Upper lobe of right lung (tissue), 1 donor: ENCODE measurements at regions not wholly inside any gene's neighbourhood (a gene's known extent, or its start where the extent isn't known, plus 50 kb on each side); places are given as distances from the start of the nearest gene placed in this dataset.

Source experiments
- ATAC-seq: fragments of 200-7000 bp; cut with Tn5 transposase; one replicate; pipeline ENCODE4 v1.9.1; 2020; ENCODE audit warnings: mild to moderate bottlenecking, moderate library complexity
- DNase-seq: peaks from one replicate; pipeline ENCODE4 v3.0.0-alpha.2; 2020
- H3K27ac ChIP-seq: fragments of 200-600 bp; one replicate; pipeline ENCODE4 v1.8.0; 2022
- H3K27me3 ChIP-seq: fragments of 200-600 bp; one replicate; pipeline ENCODE4 v1.8.0; 2022; ENCODE audit warnings: mild to moderate bottlenecking
- H3K36me3 ChIP-seq: fragments of 200-600 bp; one replicate; pipeline ENCODE4 v1.8.0; 2022
- H3K4me1 ChIP-seq: fragments of 200-600 bp; one replicate; pipeline ENCODE4 v1.8.0; 2022
- H3K4me3 ChIP-seq: fragments of 200-600 bp; one replicate; pipeline ENCODE4 v1.8.0; 2022; ENCODE audit warnings: mild to moderate bottlenecking
- H3K9me3 ChIP-seq: fragments of 200-600 bp; one replicate; pipeline ENCODE4 v1.8.0; 2022
- intact Hi-C: fragments of 100-400 bp; cut with DNase I; formaldehyde crosslinking; loops from one replicate; pipeline ENCODE4 v1.11.0; 2022
- TF ChIP-seq, protein P1 (sequence below): fragments of 200-600 bp; IDR thresholded peaks from one replicate; pipeline ENCODE4 v1.8.0; 2022; ENCODE audit warnings: antibody characterized with exemption
- donor health status: DM: no; HTN: yes; CAD: no; lungs with severe emphysema.

DNA sequence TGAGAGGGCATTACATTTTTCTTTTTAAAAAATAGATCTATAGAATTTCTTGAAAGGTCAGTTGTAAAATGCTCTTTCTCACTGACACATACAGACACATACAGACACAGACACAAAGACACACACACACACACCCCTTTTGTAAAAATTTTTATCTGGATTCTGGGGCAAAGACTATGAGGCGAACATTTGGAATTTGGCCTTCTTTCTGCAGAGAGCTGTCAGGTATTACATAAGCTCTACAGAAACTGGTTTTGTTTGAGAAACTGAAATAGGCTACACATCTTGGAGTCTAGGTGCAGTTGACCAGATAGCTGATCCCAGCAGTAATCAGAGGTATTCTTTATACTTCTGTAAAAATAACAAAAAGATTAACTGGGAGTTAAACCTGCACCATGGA, 315.9 kb upstream of the RPS23 start:
- ATAC-seq: no peak
- H3K36me3 ChIP-seq: no peaks in the 10 kb centered on the region
- no peak overlapping the region for H3K27ac ChIP-seq
- intact Hi-C loops: no loop called here
- TF ChIP-seq, protein P1, sequence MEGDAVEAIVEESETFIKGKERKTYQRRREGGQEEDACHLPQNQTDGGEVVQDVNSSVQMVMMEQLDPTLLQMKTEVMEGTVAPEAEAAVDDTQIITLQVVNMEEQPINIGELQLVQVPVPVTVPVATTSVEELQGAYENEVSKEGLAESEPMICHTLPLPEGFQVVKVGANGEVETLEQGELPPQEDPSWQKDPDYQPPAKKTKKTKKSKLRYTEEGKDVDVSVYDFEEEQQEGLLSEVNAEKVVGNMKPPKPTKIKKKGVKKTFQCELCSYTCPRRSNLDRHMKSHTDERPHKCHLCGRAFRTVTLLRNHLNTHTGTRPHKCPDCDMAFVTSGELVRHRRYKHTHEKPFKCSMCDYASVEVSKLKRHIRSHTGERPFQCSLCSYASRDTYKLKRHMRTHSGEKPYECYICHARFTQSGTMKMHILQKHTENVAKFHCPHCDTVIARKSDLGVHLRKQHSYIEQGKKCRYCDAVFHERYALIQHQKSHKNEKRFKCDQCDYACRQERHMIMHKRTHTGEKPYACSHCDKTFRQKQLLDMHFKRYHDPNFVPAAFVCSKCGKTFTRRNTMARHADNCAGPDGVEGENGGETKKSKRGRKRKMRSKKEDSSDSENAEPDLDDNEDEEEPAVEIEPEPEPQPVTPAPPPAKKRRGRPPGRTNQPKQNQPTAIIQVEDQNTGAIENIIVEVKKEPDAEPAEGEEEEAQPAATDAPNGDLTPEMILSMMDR: no peak
- H3K9me3 ChIP-seq: no peaks in the 10 kb centered on the region
- H3K4me3 ChIP-seq: no peak overlapping the region
- H3K4me1 ChIP-seq: no peaks in the 10 kb centered on the region
- no peaks in the 10 kb centered on the region for H3K27me3 ChIP-seq
- DNase-seq: no peak

GRCh38 chr5:82593481-82593880, 315.3 kb upstream of the RPS23 start:
- TF ChIP-seq, protein P1: no peak
- Histone ChIP-seq H3K36me3 (no peaks in the 10 kb centered on the region), H3K27ac (no peak overlapping the region), H3K27me3 (no peaks in the 10 kb centered on the region), H3K9me3 (no peaks in the 10 kb centered on the region), H3K4me3 (no peak overlapping the region), H3K4me1 (no peaks in the 10 kb centered on the region)
- no peak for DNase-seq
- intact Hi-C loops: no loop called here
- no peak for ATAC-seq

GRCh38 chr5:82591021-82591515, 312.9 kb upstream of the RPS23 start:
- no peaks in the 10 kb centered on the region for H3K4me1 ChIP-seq
- H3K4me3 ChIP-seq: no peak overlapping the region
- no peaks in the 10 kb centered on the region for H3K36me3 ChIP-seq
- H3K27me3 ChIP-seq: no peaks in the 10 kb centered on the region
- TF ChIP-seq, protein P1: no peak
- no peaks in the 10 kb centered on the region for H3K9me3 ChIP-seq
- intact Hi-C loops: no loop called here
- DNase-seq: no peak
- ATAC-seq: no peak
- H3K27ac ChIP-seq: no peak overlapping the region

GRCh38 chr5:82590112-82590511, 312.0 kb upstream of the RPS23 start:
- no peaks in the 10 kb centered on the region for H3K9me3 ChIP-seq
- DNase-seq (no peak), ATAC-seq (no peak)
- no peaks in the 10 kb centered on the region for H3K27me3 ChIP-seq
- TF ChIP-seq, protein P1: no peak
- no peak overlapping the region for H3K27ac ChIP-seq
- no peaks in the 10 kb centered on the region for H3K36me3 ChIP-seq
- intact Hi-C loops: no loop called here
- no peak overlapping the region for H3K4me3 ChIP-seq
- H3K4me1 ChIP-seq: no peaks in the 10 kb centered on the region

DNA sequence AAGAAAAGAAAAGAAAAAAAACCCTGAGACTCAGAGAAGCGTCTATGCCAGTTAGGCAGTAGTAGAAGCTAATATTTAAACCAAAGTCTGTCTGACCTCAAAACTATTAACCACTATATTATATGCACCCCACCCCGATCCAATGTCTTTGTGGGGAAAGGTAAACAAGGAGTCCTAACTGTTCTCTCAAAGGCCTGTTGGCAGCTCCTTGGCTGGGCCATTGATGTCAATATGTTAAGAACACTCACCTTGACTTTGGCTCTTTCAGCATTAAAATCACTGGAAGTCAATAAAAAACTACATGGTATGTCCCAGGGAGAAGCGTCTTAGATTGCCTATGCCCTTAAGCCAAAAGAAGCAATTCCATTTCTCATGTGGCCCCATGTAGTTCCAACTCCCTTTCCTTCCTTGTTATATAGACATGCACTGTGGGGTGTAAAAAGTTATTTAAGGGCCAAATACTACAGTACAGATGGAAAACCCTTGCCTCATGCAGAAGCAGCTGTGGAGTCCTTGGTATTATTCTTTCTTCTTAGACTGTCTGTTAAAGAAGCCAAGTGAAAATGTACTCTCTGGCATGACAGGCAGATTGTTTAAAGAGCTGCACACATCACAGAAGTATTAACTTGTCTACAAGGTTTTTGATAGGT, 308.6 kb upstream of the RPS23 start:
- H3K4me1 ChIP-seq: no peaks in the 10 kb centered on the region
- H3K27me3 ChIP-seq: no peaks in the 10 kb centered on the region
- no peaks in the 10 kb centered on the region for H3K36me3 ChIP-seq
- intact Hi-C loops: no loop called here
- DNase-seq (no peak), ATAC-seq (no peak)
- H3K9me3 ChIP-seq: no peaks in the 10 kb centered on the region
- no peak overlapping the region for H3K4me3 ChIP-seq
- TF ChIP-seq, protein P1: no peak
- no peak overlapping the region for H3K27ac ChIP-seq

DNA sequence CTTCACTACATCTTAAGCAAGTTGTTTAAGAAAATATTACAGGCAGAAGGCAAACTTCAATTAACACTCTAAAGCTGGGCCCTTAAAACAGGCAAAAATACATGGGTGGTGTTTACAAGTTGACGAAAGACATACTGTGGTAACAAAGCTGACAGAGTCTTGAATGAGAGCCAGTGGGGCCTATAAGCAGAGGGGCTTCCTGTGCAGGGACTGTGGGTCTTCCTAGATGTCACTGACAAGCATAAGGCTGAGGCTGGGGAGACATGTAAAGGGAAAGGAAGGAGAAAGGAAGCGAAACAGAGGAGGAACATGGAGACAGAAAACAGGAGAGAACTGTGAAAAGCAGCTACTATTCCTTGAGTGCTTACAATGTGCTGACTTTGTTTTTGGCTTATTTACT, 308.0 kb upstream of the RPS23 start:
- Histone ChIP-seq H3K36me3 (no peaks in the 10 kb centered on the region), H3K4me3 (no peak overlapping the region), H3K27me3 (no peaks in the 10 kb centered on the region), H3K9me3 (no peaks in the 10 kb centered on the region), H3K4me1 (no peaks in the 10 kb centered on the region), H3K27ac (no peak overlapping the region)
- ATAC-seq (no peak), DNase-seq (no peak)
- intact Hi-C loops: no loop called here
- TF ChIP-seq, protein P1: no peak
